GM18907 (cell line): ENCODE measurements at regions not wholly inside any gene's neighbourhood (a gene's known extent, or its start where the extent isn't known, plus 50 kb on each side); places are given as distances from the start of the nearest gene placed in this dataset.

ENCODE experiments used
- ATAC-seq: cut with Tn5 transposase; IDR thresholded peaks from one replicate; pipeline ENCODE4 v1.9.1; 2021; ENCODE audit warnings: mild to moderate bottlenecking, moderate library complexity; ENCODE audit not compliant: unreplicated experiment

GRCh38 chr5:166163996-166164610 lies 2127.3 kb upstream of the WWC1 start:
- ATAC-seq, result no peak

- no peak for ATAC-seq
These were observed 2125.8 kb upstream of the WWC1 start for GRCh38 chr5:166165596-166165995.

- ATAC-seq, result no peak
These were observed 2125.4 kb upstream of the WWC1 start for GRCh38 chr5:166166071-166166470.

- ATAC-seq, result no peak
These were observed 2118.8 kb upstream of the WWC1 start for GRCh38 chr5:166172597-166172996.

- no peak for ATAC-seq
These were observed 2112.9 kb upstream of the WWC1 start for GRCh38 chr5:166178411-166179080.

- no peak for ATAC-seq
These were observed 2106.3 kb upstream of the WWC1 start for GRCh38 chr5:166185185-166185584.

- no peak for ATAC-seq
These were observed 2102.7 kb upstream of the WWC1 start for GRCh38 chr5:166188501-166189325.

GRCh38 chr5:166192696-166193095 lies 2098.7 kb upstream of the WWC1 start:
- no peak for ATAC-seq

GRCh38 chr5:166195981-166196380 lies 2095.5 kb upstream of the WWC1 start:
- ATAC-seq, result no peak

- no peak for ATAC-seq
These were observed 2090.9 kb upstream of the WWC1 start for GRCh38 chr5:166200532-166200931.

- ATAC-seq, result no peak
These were observed 2079.8 kb upstream of the WWC1 start for GRCh38 chr5:166211640-166212039.

- ATAC-seq, result no peak
These were observed 2055.1 kb upstream of the WWC1 start for GRCh38 chr5:166236327-166236726.

- no peak for ATAC-seq
These were observed 2050.7 kb upstream of the WWC1 start for GRCh38 chr5:166240705-166241104.

- ATAC-seq, result no peak
These were observed 2045.9 kb upstream of the WWC1 start for GRCh38 chr5:166245556-166245955.

GRCh38 chr5:166251786-166252185 lies 2039.7 kb upstream of the WWC1 start:
- no peak for ATAC-seq

GRCh38 chr5:166257661-166258060 lies 2033.8 kb upstream of the WWC1 start:
- ATAC-seq, result no peak

GRCh38 chr5:166262395-166262794 lies 2029.0 kb upstream of the WWC1 start:
- ATAC-seq, result no peak

GRCh38 chr5:166267907-166268306 lies 2023.5 kb upstream of the WWC1 start:
- ATAC-seq, result no peak

- ATAC-seq, result no peak
These were observed 2020.7 kb upstream of the WWC1 start for GRCh38 chr5:166270712-166271111.

- ATAC-seq, result no peak
These were observed 2015.4 kb upstream of the WWC1 start for GRCh38 chr5:166276006-166276405.

- ATAC-seq, result no peak
These were observed 2011.6 kb upstream of the WWC1 start for GRCh38 chr5:166279828-166280227.

- no peak for ATAC-seq
These were observed 2010.0 kb upstream of the WWC1 start for GRCh38 chr5:166281433-166281832.
